Peyer's patch (tissue), 4 donors: ENCODE measurements at regions not wholly inside any gene's neighbourhood (a gene's known extent, or its start where the extent isn't known, plus 50 kb on each side); places are given as distances from the start of the nearest gene placed in this dataset.

Experiments used
- DNase-seq, 3 donors: peaks; one replicate each; pipeline ENCODE4 v3.0.0-alpha.2; 2017 to 2019
- H3K27ac ChIP-seq, 4 donors: fragments of 200-600 bp; sonication (generic); one replicate each; pipeline ENCODE4 v1.5.1; 2016 to 2019
- H3K27me3 ChIP-seq, 2 donors: fragments of 200-600 bp; sonication (generic); one replicate each; pipeline ENCODE4 v1.5.1; 2019
- H3K36me3 ChIP-seq, 3 donors: fragments of 200-600 bp; sonication (generic); one replicate each; pipeline ENCODE4 v1.5.1; 2016 to 2019
- H3K4me1 ChIP-seq, 4 donors: fragments of 200-600 bp; sonication (generic); one replicate each; pipeline ENCODE4 v1.5.1; 2016 to 2019
- H3K4me3 ChIP-seq, 4 donors: fragments of 200-600 bp; sonication (generic); 1 replicate in 3 of 4; 2 replicates in 1 of 4; pipeline ENCODE4 v1.5.1; 2016 to 2019; ENCODE audit warnings: mild to moderate bottlenecking in 1 of 4
- H3K9me3 ChIP-seq, 4 donors: fragments of 200-600 bp; sonication (generic); one replicate each; pipeline ENCODE4 v1.5.1; 2016 to 2019; ENCODE audit warnings: mild to moderate bottlenecking in 1 of 4
- POLR2A ChIP-seq, 2 donors: fragments of 450-650 bp; IDR thresholded peaks; one replicate each; pipeline ENCODE4 v1.5.1; 2017; ENCODE audit warnings: antibody characterized with exemption in 2 of 2, mild to moderate bottlenecking in 2 of 2, moderate library complexity in 2 of 2
- TF ChIP-seq, protein P1 (sequence below), 6 experiments: fragments of 450-650 bp in 4 of 6; fragments of 200-600 bp in 2 of 6; sonication (generic) in 1 of 6; IDR thresholded peaks; one replicate each; pipeline ENCODE4 v1.5.1; 2017 to 2019; ENCODE audit warnings: antibody characterized with exemption in 6 of 6, mild to moderate bottlenecking in 3 of 6, moderate library complexity in 1 of 6

DNA sequence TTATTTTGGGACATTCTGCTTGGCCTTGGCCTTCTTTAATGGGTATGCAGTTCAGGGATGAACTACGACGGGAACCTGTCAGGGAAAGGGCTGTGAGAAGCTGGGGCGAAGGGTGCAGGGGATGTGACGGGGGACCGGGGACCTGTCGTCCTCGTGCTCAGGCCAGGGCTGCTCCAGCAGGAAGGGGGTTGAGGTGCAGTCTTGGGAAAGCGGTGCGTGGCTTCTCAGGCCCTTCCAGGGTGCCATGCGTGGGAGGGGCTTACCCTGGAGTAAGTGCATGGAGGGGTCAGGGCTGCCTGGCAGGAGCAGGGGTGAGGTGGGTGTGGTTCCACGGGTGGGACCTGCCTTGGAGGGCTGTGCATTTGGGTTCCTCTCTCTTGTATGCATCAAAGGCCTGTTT lies 100.8 kb downstream of the TEX29 start:
- Histone ChIP-seq H3K27ac (no peak overlapping the region), H3K9me3 (no peaks in the 10 kb centered on the region), H3K4me1 (no peaks in the 10 kb centered on the region), H3K36me3 (no peaks in the 10 kb centered on the region), H3K27me3 (no peaks in the 10 kb centered on the region), H3K4me3 (no peak overlapping the region)
- no peak for TF ChIP-seq POLR2A (IDR thresholded peaks at IDR 0.05)
- TF ChIP-seq, protein P1, sequence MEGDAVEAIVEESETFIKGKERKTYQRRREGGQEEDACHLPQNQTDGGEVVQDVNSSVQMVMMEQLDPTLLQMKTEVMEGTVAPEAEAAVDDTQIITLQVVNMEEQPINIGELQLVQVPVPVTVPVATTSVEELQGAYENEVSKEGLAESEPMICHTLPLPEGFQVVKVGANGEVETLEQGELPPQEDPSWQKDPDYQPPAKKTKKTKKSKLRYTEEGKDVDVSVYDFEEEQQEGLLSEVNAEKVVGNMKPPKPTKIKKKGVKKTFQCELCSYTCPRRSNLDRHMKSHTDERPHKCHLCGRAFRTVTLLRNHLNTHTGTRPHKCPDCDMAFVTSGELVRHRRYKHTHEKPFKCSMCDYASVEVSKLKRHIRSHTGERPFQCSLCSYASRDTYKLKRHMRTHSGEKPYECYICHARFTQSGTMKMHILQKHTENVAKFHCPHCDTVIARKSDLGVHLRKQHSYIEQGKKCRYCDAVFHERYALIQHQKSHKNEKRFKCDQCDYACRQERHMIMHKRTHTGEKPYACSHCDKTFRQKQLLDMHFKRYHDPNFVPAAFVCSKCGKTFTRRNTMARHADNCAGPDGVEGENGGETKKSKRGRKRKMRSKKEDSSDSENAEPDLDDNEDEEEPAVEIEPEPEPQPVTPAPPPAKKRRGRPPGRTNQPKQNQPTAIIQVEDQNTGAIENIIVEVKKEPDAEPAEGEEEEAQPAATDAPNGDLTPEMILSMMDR (IDR thresholded peaks at IDR 0.05), result no peak
- DNase-seq, result peak in 1 of 3 donors; percentile 27

DNA sequence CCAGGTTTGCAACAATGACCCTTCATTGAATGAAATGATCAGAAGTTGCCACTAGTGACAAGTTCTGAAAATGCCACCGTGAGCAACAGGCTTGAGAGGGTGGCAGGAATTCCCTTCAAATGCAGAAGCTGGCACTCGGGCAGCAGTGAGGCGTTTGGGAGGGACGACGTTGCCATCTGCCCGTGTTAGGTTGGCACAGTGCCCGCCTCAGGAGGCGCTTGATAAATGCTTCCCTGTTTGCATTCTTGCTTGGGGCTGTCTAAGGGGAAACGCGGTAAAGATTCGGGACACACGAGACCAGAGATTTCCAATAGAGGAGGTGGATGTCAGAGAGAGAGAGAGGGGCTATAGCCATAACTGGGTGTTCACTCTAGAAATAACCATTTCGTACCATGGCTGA lies 101.9 kb downstream of the TEX29 start:
- Histone ChIP-seq H3K27me3 (no peaks in the 10 kb centered on the region), H3K27ac (no peak overlapping the region), H3K4me1 (no peaks in the 10 kb centered on the region), H3K4me3 (no peak overlapping the region), H3K9me3 (no peaks in the 10 kb centered on the region), H3K36me3 (no peaks in the 10 kb centered on the region)
- no peak for DNase-seq
- no peak for TF ChIP-seq POLR2A (IDR thresholded peaks at IDR 0.05)

DNA sequence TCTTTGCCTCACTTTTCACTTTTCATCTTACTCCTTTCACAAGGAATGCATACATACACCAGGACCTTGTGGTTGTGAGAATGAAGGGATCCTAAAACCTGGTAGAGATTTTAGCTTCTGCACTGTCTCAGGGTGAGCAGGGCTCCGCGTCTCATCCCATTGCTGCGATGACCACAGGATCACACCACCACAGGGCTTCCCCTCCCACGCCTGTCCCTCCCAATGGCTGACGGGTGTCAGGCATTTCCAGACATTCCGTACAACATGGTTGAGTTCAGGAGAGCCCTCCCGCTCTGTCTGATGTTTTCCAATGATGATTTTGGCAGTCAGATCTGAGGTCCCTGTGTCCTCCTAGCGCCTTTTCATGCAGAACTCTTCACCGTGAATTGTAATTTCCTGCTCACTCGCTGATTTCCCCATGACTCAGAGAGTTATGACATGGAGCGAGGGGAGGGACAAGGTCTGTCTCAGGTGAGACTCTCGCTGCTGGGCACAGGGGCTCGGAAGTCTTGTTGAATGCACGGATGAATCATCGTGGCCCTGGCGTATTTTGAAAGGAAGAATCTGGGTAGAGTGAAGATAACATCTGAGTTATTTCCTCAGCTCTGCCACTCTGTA lies 102.8 kb downstream of the TEX29 start:
- TF ChIP-seq POLR2A (IDR thresholded peaks at IDR 0.05), result no peak
- TF ChIP-seq, protein P1 (IDR thresholded peaks at IDR 0.05), result no peak
- DNase-seq, result no peak
- Histone ChIP-seq H3K4me3 (no peak overlapping the region), H3K27me3 (no peaks in the 10 kb centered on the region), H3K27ac (no peak overlapping the region), H3K36me3 (no peaks in the 10 kb centered on the region), H3K4me1 (no peaks in the 10 kb centered on the region), H3K9me3 (no peaks in the 10 kb centered on the region)

GRCh38 chr13:111424134-111424533 lies 103.7 kb downstream of the TEX29 start:
- TF ChIP-seq POLR2A (IDR thresholded peaks at IDR 0.05), result no peak
- TF ChIP-seq, protein P1 (IDR thresholded peaks at IDR 0.05), result no peak
- Histone ChIP-seq H3K36me3 (no peaks in the 10 kb centered on the region), H3K9me3 (no peaks in the 10 kb centered on the region), H3K27ac (no peak overlapping the region), H3K4me3 (no peak overlapping the region), H3K4me1 (no peaks in the 10 kb centered on the region), H3K27me3 (no peaks in the 10 kb centered on the region)
- no peak for DNase-seq

GRCh38 chr13:111425326-111425725 lies 104.9 kb downstream of the TEX29 start:
- no peak for DNase-seq
- no peak overlapping the region for H3K27ac ChIP-seq
- TF ChIP-seq POLR2A (IDR thresholded peaks at IDR 0.05), result no peak
- TF ChIP-seq, protein P1 (IDR thresholded peaks at IDR 0.05), result no peak
- H3K4me3 ChIP-seq, result no peak overlapping the region
- no peaks in the 10 kb centered on the region for H3K9me3 ChIP-seq
- H3K36me3 ChIP-seq, result no peaks in the 10 kb centered on the region
- H3K27me3 ChIP-seq, result no peaks in the 10 kb centered on the region
- no peaks in the 10 kb centered on the region for H3K4me1 ChIP-seq

DNA sequence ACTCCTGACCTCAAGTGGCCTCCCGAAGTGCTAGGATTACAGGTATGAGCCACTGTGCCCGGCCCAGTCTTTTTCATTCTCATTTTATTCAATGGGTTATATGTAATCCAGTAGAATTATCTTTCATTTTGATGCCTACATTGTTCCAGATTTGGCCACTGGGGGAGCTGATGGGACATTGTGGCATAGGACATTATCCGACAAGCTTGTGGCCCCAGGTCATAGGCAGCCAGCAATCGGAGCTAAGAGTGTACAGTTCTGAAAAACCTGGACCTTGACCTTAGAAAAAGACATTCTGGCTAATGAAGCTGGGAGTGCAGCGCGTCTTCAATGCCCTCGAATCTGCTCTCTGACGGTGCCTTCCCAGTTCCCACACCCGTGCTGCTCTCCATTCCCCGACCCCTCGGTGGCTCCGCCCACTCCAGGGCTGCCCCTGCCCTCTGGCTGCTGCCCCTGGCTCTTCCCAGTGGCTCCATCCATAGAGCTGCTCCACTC lies 108.7 kb downstream of the TEX29 start:
- no peak overlapping the region for H3K4me3 ChIP-seq
- no peaks in the 10 kb centered on the region for H3K9me3 ChIP-seq
- H3K36me3 ChIP-seq, result no peaks in the 10 kb centered on the region
- no peaks in the 10 kb centered on the region for H3K27me3 ChIP-seq
- no peaks in the 10 kb centered on the region for H3K4me1 ChIP-seq
- peak in 1 of 3 donors; percentile 64 for DNase-seq
- H3K27ac ChIP-seq, result no peak overlapping the region
- TF ChIP-seq, protein P1 (IDR thresholded peaks at IDR 0.05), result peak in 4 of 6 experiments; percentile 39 to 60 (median 46)
- no peak for TF ChIP-seq POLR2A (IDR thresholded peaks at IDR 0.05)
